MG63 (cell line): ENCODE measurements at regions not wholly inside any gene's neighbourhood (a gene's known extent, or its start where the extent isn't known, plus 50 kb on each side); places are given as distances from the start of the nearest gene placed in this dataset.
"Not testable (repeated sequence)": the region's sequence is repeated elsewhere in the genome, so short reads cannot be mapped to it uniquely, and the experiment has no call there.

Experiments used
- DNase-seq: peaks from one replicate; pipeline ENCODE4 v3.0.0-alpha.2; 2020
- H3K27me3 ChIP-seq: fragments of 250-450 bp; sonication (Bioruptor Pico); 2 replicates; pipeline ENCODE4 v1.5.1; 2020; ENCODE audit warnings: mild to moderate bottlenecking, moderate library complexity
- H3K36me3 ChIP-seq: fragments of 250-450 bp; sonication (Bioruptor Pico); 2 replicates; pipeline ENCODE4 v1.5.1; 2020; ENCODE audit warnings: mild to moderate bottlenecking, moderate library complexity
- H3K4me3 ChIP-seq: fragments of 250-450 bp; sonication (Bioruptor Pico); 2 replicates; pipeline ENCODE4 v1.5.1; 2020; ENCODE audit warnings: mild to moderate bottlenecking, moderate library complexity
- H3K9me3 ChIP-seq: fragments of 250-450 bp; sonication (Bioruptor Pico); 2 replicates; pipeline ENCODE4 v1.5.1; 2020; ENCODE audit warnings: mild to moderate bottlenecking, moderate library complexity

DNA sequence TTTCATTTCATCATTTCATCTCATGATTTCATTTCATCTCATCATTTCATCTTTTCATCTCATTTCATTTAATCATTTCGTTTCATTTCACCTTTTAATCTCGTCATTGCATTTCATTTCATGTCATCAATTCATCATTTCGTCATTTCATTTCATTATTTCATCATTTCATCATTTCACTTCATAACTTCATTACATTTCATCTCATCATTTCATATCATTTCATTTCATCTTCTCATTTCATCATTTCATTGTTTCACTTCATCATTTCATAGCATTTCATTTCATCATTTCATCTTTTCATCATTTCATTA lies 131.6 kb downstream of the ZNF92 start:
- not testable (repeated sequence) for H3K36me3 ChIP-seq, H3K9me3 ChIP-seq, DNase-seq, H3K4me3 ChIP-seq
- H3K27me3 ChIP-seq: peaks cover 14% of the 10 kb centered on the region

DNA sequence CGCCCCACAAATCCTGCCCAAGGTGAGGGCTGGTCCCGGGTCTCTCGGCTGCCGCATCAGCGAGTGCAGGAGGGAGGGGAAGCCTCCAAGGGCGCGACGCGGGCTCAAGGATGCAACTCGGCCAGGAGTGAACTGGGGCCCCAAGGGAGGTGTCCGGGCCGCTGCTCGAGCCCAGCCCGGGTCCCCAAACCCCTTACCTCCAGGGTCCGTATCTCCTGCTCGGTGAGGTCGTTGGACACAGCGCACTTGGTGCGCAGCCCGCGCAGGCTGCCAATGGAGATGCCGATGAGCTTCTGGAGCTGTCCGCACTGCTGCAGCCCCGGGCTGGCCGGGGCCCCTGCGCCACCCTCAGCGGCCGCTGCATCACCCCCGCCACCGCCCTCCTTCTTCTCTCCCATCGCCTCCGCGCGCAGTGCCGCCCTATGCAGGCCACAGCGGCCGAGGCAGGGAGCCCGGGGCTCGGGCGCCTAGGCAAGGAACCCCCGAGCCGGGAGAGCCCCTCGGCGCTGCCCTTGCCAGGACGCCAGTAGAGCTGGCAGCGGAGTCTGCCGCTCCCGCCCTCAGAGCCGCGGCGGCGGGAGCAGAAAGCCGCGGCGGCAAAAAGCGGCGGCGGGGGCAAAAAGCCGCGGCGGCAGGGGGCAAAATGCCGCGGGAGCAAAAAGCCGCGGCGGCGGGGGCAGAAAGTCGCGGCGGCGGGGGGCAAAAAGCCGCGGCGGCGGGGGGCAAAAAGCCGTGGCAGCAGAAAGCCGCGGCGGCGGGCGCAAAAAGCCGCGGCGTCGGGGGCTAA lies 135.1 kb downstream of the ZNF92 start:
- Histone ChIP-seq H3K27me3 (peaks cover 28% of the 10 kb centered on the region), H3K4me3 (peak overlapping the region; percentile 51)
- DNase-seq: peak; percentile 2
- H3K9me3 ChIP-seq, H3K36me3 ChIP-seq: not testable (repeated sequence)

- Histone ChIP-seq H3K27me3 (peaks cover 32% of the 10 kb centered on the region), H3K36me3 (no peaks in the 10 kb centered on the region), H3K9me3 (peaks cover 6% of the 10 kb centered on the region; the same call in 1 of the 2 replicates), H3K4me3 (peak overlapping the region; percentile 51)
- peak; percentile 20 for DNase-seq
These were observed 135.9 kb downstream of the ZNF92 start for GRCh38 chr7:65509368-65510186.

GRCh38 chr7:65510187-65510538 lies 136.5 kb downstream of the ZNF92 start:
- Histone ChIP-seq H3K27me3 (peaks cover 32% of the 10 kb centered on the region), H3K4me3 (peak overlapping the region; percentile 51)
- H3K36me3 ChIP-seq, H3K9me3 ChIP-seq, DNase-seq: not testable (repeated sequence)

DNA sequence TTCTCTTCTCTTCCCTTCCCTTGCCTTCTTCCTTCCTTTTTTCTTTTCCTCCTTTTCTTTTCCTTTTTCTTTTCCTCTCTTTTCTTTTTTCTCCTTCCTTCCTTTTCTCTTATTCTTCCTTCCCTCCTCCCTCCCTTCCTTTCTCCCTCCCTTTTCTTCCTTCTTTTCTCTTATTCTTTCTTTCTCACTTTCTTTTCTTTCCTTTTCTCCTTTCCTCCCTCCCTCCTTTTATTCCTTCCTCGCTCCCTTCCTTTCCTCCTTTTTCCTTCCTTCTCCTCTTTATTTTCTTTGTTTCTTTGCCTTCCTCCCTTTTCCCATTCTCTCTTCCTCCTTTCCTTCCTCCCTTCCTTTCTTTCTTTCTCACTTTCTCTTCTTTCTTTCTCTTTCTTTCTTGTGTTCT lies 146.1 kb downstream of the ZNF92 start:
- not testable (repeated sequence) for H3K27me3 ChIP-seq, H3K4me3 ChIP-seq, H3K9me3 ChIP-seq, DNase-seq, H3K36me3 ChIP-seq

- not testable (repeated sequence) for H3K4me3 ChIP-seq, H3K27me3 ChIP-seq, H3K9me3 ChIP-seq, DNase-seq, H3K36me3 ChIP-seq
These were observed 172.0 kb downstream of the ZNF92 start for GRCh38 chr7:65545465-65546161.

DNA sequence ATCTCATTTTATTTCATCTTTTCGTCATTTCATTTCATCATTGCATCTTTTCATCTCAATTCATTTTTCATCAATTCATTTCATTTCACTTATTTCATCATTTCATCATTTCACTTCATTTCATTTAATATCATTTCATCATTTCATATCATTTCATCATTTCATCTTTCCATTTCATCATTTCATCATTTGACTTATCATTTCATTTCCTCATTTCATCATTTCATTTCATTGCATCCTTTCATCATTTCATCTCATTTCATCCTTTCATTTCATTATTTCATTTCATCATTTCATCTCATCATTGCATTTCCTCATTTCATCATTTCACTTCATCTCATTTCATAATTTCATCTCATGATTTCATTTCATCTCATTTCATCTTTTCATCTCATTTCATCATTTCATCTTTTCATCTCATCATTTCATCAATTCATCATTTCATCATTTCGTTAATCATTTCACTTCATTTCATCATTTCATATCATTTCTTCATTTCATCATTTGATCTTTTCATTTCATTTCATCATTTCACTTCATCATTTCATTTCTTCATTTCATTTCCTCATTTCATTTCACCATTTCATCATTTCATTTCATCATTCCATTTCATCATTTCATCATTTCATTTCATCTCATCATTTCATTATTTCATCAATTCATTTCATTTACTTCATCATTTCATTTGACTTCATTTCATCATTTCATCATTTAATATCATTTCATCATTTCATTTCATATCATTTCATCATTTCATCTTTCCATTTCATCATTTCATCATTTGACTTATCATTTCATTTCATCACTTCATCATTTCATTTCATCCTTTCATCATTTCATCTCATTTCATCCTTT lies 176.2 kb downstream of the ZNF92 start:
- H3K4me3 ChIP-seq, H3K36me3 ChIP-seq, H3K9me3 ChIP-seq, DNase-seq, H3K27me3 ChIP-seq: not testable (repeated sequence)

GRCh38 chr7:65550444-65550809 lies 176.8 kb downstream of the ZNF92 start:
- H3K36me3 ChIP-seq, H3K27me3 ChIP-seq, H3K4me3 ChIP-seq, DNase-seq, H3K9me3 ChIP-seq: not testable (repeated sequence)

DNA sequence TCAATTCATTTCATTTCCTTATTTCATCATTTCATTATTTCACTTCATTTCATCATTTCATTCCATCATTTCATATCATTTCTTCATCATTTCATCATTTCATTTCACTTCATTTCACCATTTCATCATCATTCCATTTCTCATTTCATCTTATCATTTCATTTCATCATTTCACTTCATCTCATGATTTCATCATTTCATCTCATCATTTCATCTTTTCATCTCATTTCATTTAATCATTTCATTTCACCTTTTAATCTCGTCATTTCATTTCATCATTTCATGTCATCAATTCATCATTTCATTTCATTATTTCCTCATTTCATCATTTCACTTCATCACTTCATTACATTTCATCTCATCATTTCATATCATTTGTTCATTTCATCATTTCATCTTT lies 177.4 kb downstream of the ZNF92 start:
- H3K9me3 ChIP-seq, H3K36me3 ChIP-seq, H3K4me3 ChIP-seq, H3K27me3 ChIP-seq, DNase-seq: not testable (repeated sequence)

- H3K4me3 ChIP-seq, H3K27me3 ChIP-seq, DNase-seq, H3K9me3 ChIP-seq, H3K36me3 ChIP-seq: not testable (repeated sequence)
These were observed 181.2 kb downstream of the ZNF92 start for GRCh38 chr7:65554553-65555476.

GRCh38 chr7:65558584-65558983 lies 184.9 kb downstream of the ZNF92 start:
- not testable (repeated sequence) for H3K36me3 ChIP-seq, H3K9me3 ChIP-seq, H3K4me3 ChIP-seq, H3K27me3 ChIP-seq
- DNase-seq: peak; percentile 3

DNA sequence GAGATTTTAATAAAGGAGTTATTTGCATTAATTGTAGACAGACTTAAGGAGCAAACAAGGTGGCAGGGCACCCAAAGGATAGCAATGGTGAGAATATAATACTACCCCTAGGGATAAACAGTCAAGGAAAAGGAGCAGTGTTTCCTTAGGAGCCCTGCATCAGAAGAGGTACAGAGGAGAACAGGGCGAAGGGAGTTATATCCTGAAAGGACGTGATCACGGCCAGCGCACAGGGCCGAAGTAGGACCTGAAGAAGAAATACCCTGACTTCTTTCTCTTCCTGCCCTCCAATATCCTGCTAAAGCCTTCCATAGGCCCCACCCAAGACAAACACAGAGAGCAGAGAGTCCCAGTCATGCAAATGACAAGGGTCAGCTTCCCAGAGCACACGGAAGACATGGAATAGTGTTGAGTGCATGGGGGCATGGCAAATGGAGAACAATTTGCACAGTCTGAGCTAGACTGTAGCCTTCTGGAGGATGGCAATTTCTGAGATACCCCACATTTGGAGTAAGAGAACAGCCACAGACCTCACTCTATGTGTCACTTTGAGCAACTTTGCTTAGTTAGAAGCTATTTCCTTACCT lies 188.2 kb downstream of the ZNF92 start:
- H3K4me3 ChIP-seq, H3K27me3 ChIP-seq, H3K9me3 ChIP-seq, H3K36me3 ChIP-seq, DNase-seq: not testable (repeated sequence)

DNA sequence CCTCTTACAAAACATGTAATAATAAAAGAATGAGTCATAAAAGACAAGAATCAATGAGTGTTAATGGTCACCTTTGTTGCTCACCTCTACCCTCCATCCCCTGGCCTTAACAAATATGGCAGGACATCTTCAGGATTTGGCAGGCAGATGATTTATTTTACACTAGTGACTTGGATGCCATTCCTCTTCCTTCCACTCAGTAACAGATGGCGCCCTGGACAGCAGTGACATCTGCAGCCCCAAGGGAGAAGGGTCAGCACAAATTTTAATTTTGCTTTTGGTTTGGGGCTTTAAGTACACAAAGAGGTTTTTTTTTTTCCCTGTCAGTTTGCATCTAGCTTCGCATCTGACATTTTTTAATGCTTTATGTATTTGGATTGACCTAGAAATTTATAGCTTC lies 188.9 kb downstream of the ZNF92 start:
- H3K9me3 ChIP-seq, H3K27me3 ChIP-seq, H3K36me3 ChIP-seq, H3K4me3 ChIP-seq: not testable (repeated sequence)
- peak; percentile 22 for DNase-seq

- not testable (repeated sequence) for DNase-seq, H3K9me3 ChIP-seq, H3K4me3 ChIP-seq, H3K27me3 ChIP-seq, H3K36me3 ChIP-seq
These were observed 189.7 kb downstream of the ZNF92 start for GRCh38 chr7:65563333-65563732.

DNA sequence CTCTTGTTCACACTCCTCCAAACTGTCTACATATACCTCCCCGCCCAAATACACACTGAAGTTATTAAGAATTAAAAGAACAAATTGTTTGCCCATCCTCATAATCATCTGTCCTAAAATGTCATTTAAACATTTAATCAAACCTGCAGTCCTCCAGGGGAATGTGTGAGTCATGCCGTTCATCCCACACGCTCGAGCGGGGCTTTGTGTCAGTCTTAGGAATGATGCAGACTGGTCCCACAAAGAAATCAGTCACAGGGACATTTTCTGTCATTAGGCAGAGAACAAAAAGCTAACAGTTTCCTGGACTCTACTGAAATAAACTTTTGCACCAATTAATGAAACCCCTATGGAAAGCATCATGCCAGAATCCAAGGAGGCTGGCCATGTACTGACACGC lies 194.6 kb downstream of the ZNF92 start:
- H3K4me3 ChIP-seq, H3K36me3 ChIP-seq, H3K9me3 ChIP-seq, DNase-seq, H3K27me3 ChIP-seq: not testable (repeated sequence)

- not testable (repeated sequence) for H3K4me3 ChIP-seq, H3K27me3 ChIP-seq, H3K9me3 ChIP-seq, H3K36me3 ChIP-seq, DNase-seq
These were observed 197.3 kb downstream of the ZNF92 start for GRCh38 chr7:65570990-65571389.
